H1 (cell line): ENCODE measurements at regions not wholly inside any gene's neighbourhood (a gene's known extent, or its start where the extent isn't known, plus 50 kb on each side); places are given as distances from the start of the nearest gene placed in this dataset.
"Not testable (repeated sequence)": the region's sequence is repeated elsewhere in the genome, so short reads cannot be mapped to it uniquely, and the experiment has no call there.

Experiments used
- CTCF ChIA-PET: fragments of 300-600 bp; sonication (Branson Sonifier 250); formaldehyde crosslinking; loops from one replicate; lab custom pipeline; 2021; ENCODE audit not compliant: partially characterized antibody; lab: Charles Lee
- POLR2A ChIA-PET: fragments of 300-600 bp; sonication (Branson Sonifier 250); formaldehyde crosslinking; loops from one replicate; lab custom pipeline; 2021; ENCODE audit warnings: inconsistent platforms; ENCODE audit not compliant: partially characterized antibody; lab: Charles Lee
- DNase-seq, 2 experiments: peaks; one replicate each; pipeline versions ENCODE4 v3.0.0 to v3.0.0-alpha.2; 2010 to 2022; ENCODE audit warnings: low spot score in 2 of 2, low read depth in 1 of 2, mixed read lengths in 1 of 2
- FAIRE-seq: peaks from 2 replicates; lab custom pipeline; 2011; peaks lifted over from hg19 to GRCh38; lab: Jason Lieb, UNC
- H2AFZ ChIP-seq: 2 replicates; pipeline ENCODE4 v1.8.1; 2012; ENCODE audit warnings: low read length, inconsistent platforms
- H2AK5ac ChIP-seq: 2 replicates; pipeline ENCODE4 v1.6.1; 2013; ENCODE audit warnings: low read depth, low read length
- H2BK120ac ChIP-seq: replicated peaks from 2 replicates; pipeline ENCODE3; 2013; ENCODE audit warnings: low read depth, low read length, inconsistent platforms
- H2BK12ac ChIP-seq: 2 replicates; pipeline ENCODE4 v1.6.1; 2013; ENCODE audit warnings: low read depth, low read length
- H2BK15ac ChIP-seq: 2 replicates; pipeline ENCODE4 v1.6.1; 2013; ENCODE audit warnings: low read length
- H2BK20ac ChIP-seq: 2 replicates; pipeline ENCODE4 v1.6.1; 2013; ENCODE audit warnings: low read length
- H2BK5ac ChIP-seq: 2 replicates; pipeline ENCODE4 v1.6.1; 2013; ENCODE audit warnings: low read depth, low read length
- H3K14ac ChIP-seq: 2 replicates; pipeline ENCODE4 v1.6.1; 2013; ENCODE audit warnings: inconsistent platforms; ENCODE audit not compliant: insufficient read length
- H3K18ac ChIP-seq: 2 replicates; pipeline ENCODE4 v1.6.1; 2013; ENCODE audit warnings: low read length; ENCODE audit errors: extremely low read depth
- H3K23ac ChIP-seq: 2 replicates; pipeline ENCODE4 v1.6.1; 2013; ENCODE audit warnings: inconsistent platforms; ENCODE audit not compliant: insufficient read length
- H3K23me2 ChIP-seq: 2 replicates; pipeline ENCODE4 v1.6.1; 2013; ENCODE audit warnings: low read depth, low read length
- H3K27ac ChIP-seq: 2 replicates; pipeline ENCODE4 v1.6.1; 2011; ENCODE audit warnings: low read depth, low read length, inconsistent platforms
- H3K27me3 ChIP-seq, 4 experiments: replicated peaks in 1 of 4; 1 replicate in 1 of 4; 2 replicates in 3 of 4; pipeline versions ENCODE4 v1.6.1 to v1.8.1; 2011 to 2013; ENCODE audit warnings: low read length in 3 of 4, mild to moderate bottlenecking in 3 of 4, inconsistent platforms in 2 of 4, mixed read lengths in 2 of 4, moderate library complexity in 1 of 4; ENCODE audit not compliant: control insufficient read depth in 3 of 4, insufficient read depth in 3 of 4; ENCODE audit errors: extremely low read depth in 1 of 4
- H3K36me3 ChIP-seq, 4 experiments: 2 replicates each; pipeline versions ENCODE4 v1.6.1 to v1.8.1; 2011 to 2013; ENCODE audit warnings: mild to moderate bottlenecking in 4 of 4, low read length in 3 of 4, moderate library complexity in 2 of 4, control low read depth in 1 of 4, inconsistent platforms in 1 of 4; ENCODE audit not compliant: insufficient read depth in 4 of 4, control insufficient read depth in 2 of 4
- H3K4ac ChIP-seq: replicated peaks from 2 replicates; pipeline ENCODE3; 2013; ENCODE audit warnings: low read length, low read depth, mixed read lengths, inconsistent platforms; ENCODE audit not compliant: insufficient read length
- H3K4me1 ChIP-seq, 4 experiments: replicated peaks in 1 of 4; 1 replicate in 1 of 4; 2 replicates in 3 of 4; pipeline versions ENCODE4 v1.6.1 to v1.8.1; 2011 to 2013; ENCODE audit warnings: low read length in 3 of 4, inconsistent platforms in 2 of 4, mixed read lengths in 1 of 4; ENCODE audit not compliant: insufficient read depth in 4 of 4, control insufficient read depth in 3 of 4
- H3K4me2 ChIP-seq, 2 experiments: 2 replicates each; pipeline versions ENCODE4 v1.6.1 to v1.8.1; 2011 to 2013; ENCODE audit warnings: low read depth in 2 of 2, low read length in 2 of 2, control low read depth in 1 of 2, inconsistent platforms in 1 of 2, mild to moderate bottlenecking in 1 of 2; ENCODE audit not compliant: insufficient read depth in 1 of 2
- H3K4me3 ChIP-seq, 4 experiments: fragments of 200-600, 300-600 bp in 1 of 4; sonication (generic), shearing (Covaris generic), sonication (Bioruptor Twin) in 1 of 4; 2 replicates each; pipeline versions ENCODE4 v1.5.1 to v1.8.1; 2011 to 2016; ENCODE audit warnings: low read length in 4 of 4, low read depth in 3 of 4, control low read depth in 2 of 4, inconsistent platforms in 2 of 4, mild to moderate bottlenecking in 2 of 4, mixed read lengths in 1 of 4, moderate library complexity in 1 of 4; ENCODE audit not compliant: insufficient read depth in 2 of 4; ENCODE audit errors: extremely low read depth in 1 of 4
- H3K56ac ChIP-seq: replicated peaks from 2 replicates; pipeline ENCODE3; 2013; ENCODE audit warnings: low read depth, mild to moderate bottlenecking, mixed read lengths, low read length, inconsistent platforms; ENCODE audit not compliant: insufficient read length
- H3K79me1 ChIP-seq: 2 replicates; pipeline ENCODE4 v1.6.1; 2013; ENCODE audit warnings: low read depth, low read length, control low read depth
- H3K79me2 ChIP-seq, 2 experiments: 2 replicates each; pipeline versions ENCODE4 v1.6.1 to v1.8.1; 2012 to 2013; ENCODE audit warnings: low read length in 2 of 2, mild to moderate bottlenecking in 2 of 2, inconsistent platforms in 1 of 2; ENCODE audit not compliant: insufficient read depth in 2 of 2, control insufficient read depth in 1 of 2
- H3K9ac ChIP-seq, 4 experiments: replicated peaks in 1 of 4; 1 replicate in 1 of 4; 2 replicates in 3 of 4; pipeline versions ENCODE4 v1.6.1 to v1.8.1; 2011 to 2013; ENCODE audit warnings: low read depth in 3 of 4, low read length in 3 of 4, control low read depth in 2 of 4, mild to moderate bottlenecking in 2 of 4, moderate library complexity in 2 of 4, inconsistent platforms in 1 of 4; ENCODE audit errors: extremely low read depth in 1 of 4
- H3K9me3 ChIP-seq, 2 experiments: 2 replicates each; pipeline versions ENCODE4 v1.6.1 to v1.8.1; 2012 to 2013; ENCODE audit warnings: mild to moderate bottlenecking in 2 of 2, moderate library complexity in 2 of 2, control low read depth in 1 of 2, inconsistent platforms in 1 of 2, low read depth in 1 of 2, low read length in 1 of 2, mixed read lengths in 1 of 2; ENCODE audit not compliant: insufficient read depth in 2 of 2
- H4K20me1 ChIP-seq, 2 experiments: replicated peaks in 1 of 2; 2 replicates each; pipeline versions ENCODE3 to v1.8.1; 2011 to 2013; ENCODE audit warnings: inconsistent platforms in 2 of 2, low read length in 2 of 2, mild to moderate bottlenecking in 1 of 2; ENCODE audit not compliant: insufficient read depth in 2 of 2, control insufficient read depth in 1 of 2
- H4K5ac ChIP-seq: 2 replicates; pipeline ENCODE4 v1.6.1; 2013; ENCODE audit warnings: low read length, low read depth, mixed read lengths, inconsistent platforms; ENCODE audit not compliant: insufficient read length
- H4K8ac ChIP-seq: 2 replicates; pipeline ENCODE4 v1.8.0; 2013; ENCODE audit warnings: mild to moderate bottlenecking, moderate library complexity, low read length, inconsistent platforms; ENCODE audit not compliant: insufficient read depth; ENCODE audit errors: extremely low read depth
- H4K91ac ChIP-seq: replicated peaks from 2 replicates; pipeline ENCODE3; 2013; ENCODE audit warnings: low read length, mixed read lengths, inconsistent platforms; ENCODE audit not compliant: insufficient read length
- NANOG ChIP-seq: IDR thresholded peaks from 2 replicates; pipeline ENCODE4 v1.6.1; 2011; ENCODE audit warnings: low read length, low read depth, mild to moderate bottlenecking, inconsistent platforms; ENCODE audit not compliant: insufficient read depth, poor library complexity, severe bottlenecking
- WGBS, 2 experiments: shearing (Covaris generic) in 1 of 2; methylation state at CpG; one replicate each; pipeline versions ENCODE4 v1.1.6 to v1.1.7; 2013 to 2015; ENCODE audit warnings: low lambda C conversion rate in 2 of 2, mixed read lengths in 2 of 2, inconsistent platforms in 1 of 2, low coverage in 1 of 2, missing lambda C conversion rate in 1 of 2; ENCODE audit not compliant: insufficient replicate concordance in 2 of 2, insufficient coverage in 1 of 2, insufficient read length in 1 of 2; ENCODE audit errors: extremely low coverage in 1 of 2, missing lambda C conversion rate in 1 of 2; 5-methylcytosine and 5-hydroxymethylcytosine counted together

DNA sequence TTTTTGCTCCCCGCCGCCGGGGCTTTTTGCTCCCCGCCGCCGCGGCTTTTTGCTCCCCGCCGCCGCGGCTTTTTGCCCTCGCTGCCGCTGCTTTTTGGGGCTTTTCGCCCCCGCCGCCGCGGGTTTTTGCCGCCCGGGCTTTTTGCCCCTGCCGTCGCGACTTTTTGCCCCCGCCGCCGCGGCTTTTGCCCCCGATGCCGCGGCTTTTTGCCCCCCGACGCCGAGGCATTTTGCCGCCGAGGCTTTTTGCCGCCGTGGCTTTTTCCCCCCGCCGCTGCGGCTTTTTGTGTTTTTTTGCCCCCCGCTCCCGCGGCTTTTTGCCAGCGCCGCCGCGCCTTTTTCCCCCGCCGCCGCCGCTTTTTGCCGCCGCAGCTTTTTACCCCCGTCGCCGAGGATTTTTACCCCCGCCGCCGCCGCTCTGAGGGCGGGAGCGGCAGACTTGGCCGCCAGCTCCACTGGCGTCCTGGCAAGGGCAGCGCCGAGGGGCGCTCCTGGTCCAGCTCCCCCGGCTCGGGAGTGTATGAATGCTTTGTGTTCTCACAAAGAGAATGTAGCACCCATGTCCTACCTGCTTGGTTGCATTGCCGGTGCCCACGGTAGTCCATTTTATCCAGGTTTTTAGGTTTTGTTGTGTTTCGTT, 151.7 kb downstream of the KCNJ18 start:
- H3K27ac ChIP-seq = no peak overlapping the region
- no peak overlapping the region for H3K56ac ChIP-seq
- no peaks in the 10 kb centered on the region; a peak in 1 of 8 replicates for H3K36me3 ChIP-seq
- no peak overlapping the region for H3K23ac ChIP-seq
- H4K91ac ChIP-seq = no peak overlapping the region
- no peak overlapping the region for H2BK120ac ChIP-seq
- peaks cover 10 to 54% of the 10 kb centered on the region in 2 experiments; a peak in 3 of 4 replicates for H3K9me3 ChIP-seq
- H3K79me1 ChIP-seq = no peaks in the 10 kb centered on the region
- H4K8ac ChIP-seq = no peak overlapping the region
- H2AFZ ChIP-seq = no peak overlapping the region
- H3K18ac ChIP-seq = no peak overlapping the region
- H3K4me2 ChIP-seq = no peak overlapping the region
- H3K4me3 ChIP-seq = no peak overlapping the region
- CTCF ChIA-PET = no interaction called here
- POLR2A ChIA-PET = no interaction called here
- H2BK15ac ChIP-seq = no peak overlapping the region
- H3K9ac ChIP-seq = no peak overlapping the region
- no peak overlapping the region for H2BK20ac ChIP-seq
- WGBS, 2 experiments = 90% methylated on average over 11 of the region's 72 CpGs; no CpG with 5 or more reads in 1 of the 2 experiments
- H2AK5ac ChIP-seq = no peak overlapping the region
- H3K14ac ChIP-seq = no peak overlapping the region
- H3K4me1 ChIP-seq = no peaks in the 10 kb centered on the region
- DNase-seq (no peak), FAIRE-seq (no peak)
- no peaks in the 10 kb centered on the region for H3K79me2 ChIP-seq
- H2BK12ac ChIP-seq = no peak overlapping the region
- no peaks in the 10 kb centered on the region for H3K27me3 ChIP-seq
- H3K4ac ChIP-seq = no peak overlapping the region
- no peak overlapping the region for H4K5ac ChIP-seq
- no peaks in the 10 kb centered on the region for H3K23me2 ChIP-seq
- TF ChIP-seq NANOG = no peak
- TF ChIP-seq, all 59 proteins: peak for 0
- H4K20me1 ChIP-seq = no peaks in the 10 kb centered on the region
- no peak overlapping the region for H2BK5ac ChIP-seq

DNA sequence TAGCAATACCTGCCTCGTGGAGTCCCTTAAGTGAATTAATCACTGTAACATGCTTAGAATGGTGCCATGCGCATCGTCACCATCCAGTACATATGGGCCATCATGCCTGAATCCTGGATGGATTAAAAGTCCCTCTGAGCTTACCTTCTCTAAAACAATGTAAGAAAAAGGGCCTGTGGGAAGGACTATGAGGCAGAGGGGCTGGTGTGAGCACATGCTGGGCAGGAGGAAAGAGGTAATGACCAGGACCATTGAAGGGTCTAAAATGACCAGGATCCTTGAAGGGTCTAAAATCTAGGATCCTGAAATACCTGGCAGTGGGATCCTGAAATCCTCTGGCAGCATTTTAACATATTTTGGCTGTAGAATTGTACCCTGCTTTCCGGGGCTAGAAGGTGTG, 156.2 kb downstream of the KCNJ18 start:
- H2BK12ac ChIP-seq, H2AK5ac ChIP-seq, H3K9ac ChIP-seq, H2BK5ac ChIP-seq, CTCF ChIA-PET, H3K36me3 ChIP-seq, H4K20me1 ChIP-seq, H2BK20ac ChIP-seq, H3K23me2 ChIP-seq, H3K27me3 ChIP-seq, H4K8ac ChIP-seq, H3K23ac ChIP-seq, FAIRE-seq, H3K79me1 ChIP-seq, POLR2A ChIA-PET, H2AFZ ChIP-seq, H3K4me3 ChIP-seq, H2BK15ac ChIP-seq, H3K27ac ChIP-seq, H3K56ac ChIP-seq, H4K91ac ChIP-seq, H3K4me1 ChIP-seq, H3K4me2 ChIP-seq, DNase-seq, H4K5ac ChIP-seq, H3K14ac ChIP-seq, H2BK120ac ChIP-seq, H3K79me2 ChIP-seq, H3K4ac ChIP-seq, H3K18ac ChIP-seq: not testable (repeated sequence)
- peaks cover 14 to 37% of the 10 kb centered on the region in 2 experiments for H3K9me3 ChIP-seq
- 80% methylated on average over 4 of the region's 4 CpGs; no CpG with 5 or more reads in 1 of the 2 experiments for WGBS, 2 experiments
